AG04449 (cell line): ENCODE measurements at regions not wholly inside any gene's neighbourhood (a gene's known extent, or its start where the extent isn't known, plus 50 kb on each side); places are given as distances from the start of the nearest gene placed in this dataset.

ENCODE experiments used
- CTCF ChIA-PET: fragments of 350-600 bp; formaldehyde crosslinking; extraction: SDS; loops from one replicate; lab custom pipeline; 2021; ENCODE audit warnings: antibody characterized with exemption; lab: Yijun Ruan, JAX
- POLR2A ChIA-PET: fragments of 400-600, 350-600 bp; formaldehyde crosslinking; extraction: SDS; loops from one replicate; lab custom pipeline; 2020; ENCODE audit warnings: antibody characterized with exemption, inconsistent platforms; lab: Yijun Ruan, JAX
- DNase-seq: peaks from one replicate; pipeline ENCODE4 v3.0.0-alpha.2; 2010; ENCODE audit warnings: low read depth, low spot score
- H3K4me3 ChIP-seq: 2 replicates; pipeline ENCODE4 v1.5.1; 2011; ENCODE audit warnings: low read depth, mild to moderate bottlenecking, control low read depth, low read length
- TF ChIP-seq, protein P1 (sequence below): IDR thresholded peaks from one replicate; pipeline ENCODE4 v1.5.1; 2011; ENCODE audit warnings: mild to moderate bottlenecking, moderate library complexity, low read length, control low read depth, inconsistent platforms; ENCODE audit not compliant: insufficient read depth; ENCODE audit errors: missing control alignments

DNA sequence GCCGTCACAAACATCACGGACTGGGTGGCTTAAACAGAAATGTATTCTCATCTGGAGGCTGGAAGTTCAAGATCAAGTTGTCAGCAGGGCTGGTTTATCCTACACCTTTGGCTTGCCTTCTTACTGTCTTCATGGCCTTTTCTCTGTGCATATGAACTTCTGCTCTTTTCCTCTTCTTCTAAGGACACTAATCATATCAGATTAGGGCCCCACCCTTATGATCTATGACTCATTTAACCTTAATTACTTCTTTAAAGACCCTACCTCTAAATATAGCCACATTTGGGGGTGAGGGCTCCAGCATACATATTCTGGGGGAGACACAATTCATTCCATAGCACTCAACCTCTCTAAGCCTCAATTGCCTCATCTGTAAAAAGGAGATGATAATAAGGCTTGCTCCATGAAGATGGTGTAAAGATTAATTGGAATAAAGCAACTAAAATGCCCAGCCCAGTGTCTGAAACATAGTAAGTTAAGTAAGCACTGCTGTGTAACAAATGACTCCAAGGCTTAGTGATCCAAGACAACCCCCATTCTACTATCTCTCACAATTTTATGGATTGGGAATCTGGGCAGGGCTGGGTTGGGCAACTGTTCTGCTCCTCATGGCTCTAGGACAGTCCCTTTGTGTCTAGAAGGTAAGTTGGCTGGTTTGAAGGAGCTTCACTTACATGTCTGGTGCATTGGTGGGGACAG, 119.8 kb downstream of the BANF2 start:
- CTCF ChIA-PET, result interaction anchor here (0.6 to 0.9 kb wide), 2 partner anchors 10 to 127 kb away, joined by 3 to 4 read pairs; no protein-coding TSS in a partner anchor
- TF ChIP-seq, protein P1, sequence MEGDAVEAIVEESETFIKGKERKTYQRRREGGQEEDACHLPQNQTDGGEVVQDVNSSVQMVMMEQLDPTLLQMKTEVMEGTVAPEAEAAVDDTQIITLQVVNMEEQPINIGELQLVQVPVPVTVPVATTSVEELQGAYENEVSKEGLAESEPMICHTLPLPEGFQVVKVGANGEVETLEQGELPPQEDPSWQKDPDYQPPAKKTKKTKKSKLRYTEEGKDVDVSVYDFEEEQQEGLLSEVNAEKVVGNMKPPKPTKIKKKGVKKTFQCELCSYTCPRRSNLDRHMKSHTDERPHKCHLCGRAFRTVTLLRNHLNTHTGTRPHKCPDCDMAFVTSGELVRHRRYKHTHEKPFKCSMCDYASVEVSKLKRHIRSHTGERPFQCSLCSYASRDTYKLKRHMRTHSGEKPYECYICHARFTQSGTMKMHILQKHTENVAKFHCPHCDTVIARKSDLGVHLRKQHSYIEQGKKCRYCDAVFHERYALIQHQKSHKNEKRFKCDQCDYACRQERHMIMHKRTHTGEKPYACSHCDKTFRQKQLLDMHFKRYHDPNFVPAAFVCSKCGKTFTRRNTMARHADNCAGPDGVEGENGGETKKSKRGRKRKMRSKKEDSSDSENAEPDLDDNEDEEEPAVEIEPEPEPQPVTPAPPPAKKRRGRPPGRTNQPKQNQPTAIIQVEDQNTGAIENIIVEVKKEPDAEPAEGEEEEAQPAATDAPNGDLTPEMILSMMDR, result no peak
- POLR2A ChIA-PET, result no interaction called here
- DNase-seq, result no peak
- no peak overlapping the region for H3K4me3 ChIP-seq

DNA sequence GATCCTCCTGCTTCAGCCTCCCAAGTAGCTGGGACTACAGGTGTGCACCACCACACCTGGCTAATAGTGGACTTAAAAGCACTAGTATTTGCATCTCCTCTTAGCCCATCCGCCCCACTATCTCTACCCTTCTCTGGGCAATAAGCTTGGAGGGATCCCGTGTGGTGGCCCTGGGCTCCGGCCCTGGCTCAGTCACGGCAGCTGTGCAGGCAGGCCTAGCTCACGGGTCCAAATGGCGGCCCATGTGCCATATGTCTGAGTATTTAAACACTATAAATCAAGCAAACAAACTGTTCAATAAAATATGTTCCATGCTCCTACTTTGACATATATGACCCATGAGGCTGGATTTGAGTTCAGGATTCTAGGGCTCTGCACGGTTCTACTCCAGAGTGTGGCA, 118.4 kb downstream of the BANF2 start:
- POLR2A ChIA-PET, result interaction anchor here (0.7 kb wide), 1 partner anchor 9 kb away, joined by 3 read pairs; no protein-coding TSS in a partner anchor
- no peak overlapping the region for H3K4me3 ChIP-seq
- no peak for DNase-seq
- TF ChIP-seq, protein P1, result no peak
- CTCF ChIA-PET, result no interaction called here

DNA sequence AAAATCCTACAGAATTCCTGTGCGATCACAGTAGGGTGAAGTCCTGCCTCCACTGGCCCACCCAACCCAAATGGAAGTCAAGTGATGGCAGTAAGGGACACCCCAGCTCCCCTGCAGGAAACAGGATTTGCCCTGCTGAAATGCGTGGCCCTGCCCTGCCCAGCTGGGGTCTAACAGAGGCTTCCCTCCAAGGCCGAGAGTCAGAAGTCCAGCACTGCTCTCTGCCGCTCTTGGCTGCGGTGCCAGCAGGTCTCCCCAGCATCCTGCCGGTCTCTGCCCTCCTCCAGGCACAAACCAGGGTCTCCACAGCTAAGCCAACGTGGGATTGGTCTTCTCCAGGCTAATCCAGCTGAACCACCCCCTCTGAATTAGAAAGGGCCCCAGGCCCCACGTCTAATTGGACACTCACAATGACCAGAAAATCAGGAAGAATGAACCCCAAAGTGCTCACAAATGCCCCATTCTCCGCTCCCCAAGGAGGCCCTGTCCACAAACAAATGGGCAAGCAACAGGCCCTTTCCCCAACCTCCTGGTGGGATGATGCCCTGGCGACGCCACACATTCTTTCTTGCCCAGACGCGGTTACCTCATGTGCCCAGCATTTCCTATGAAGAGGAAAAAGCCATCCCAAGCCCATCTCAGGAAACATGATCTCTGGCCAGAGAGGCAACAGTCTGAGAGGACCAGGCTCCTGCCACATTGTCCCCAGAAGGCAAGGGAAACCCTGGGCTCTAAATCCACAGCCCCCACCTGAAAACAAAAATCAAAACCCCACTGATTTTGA, 117.2 kb downstream of the BANF2 start:
- TF ChIP-seq, protein P1, result no peak
- CTCF ChIA-PET, result interaction anchor here (1.5 kb wide), 1 partner anchor 10 kb away, joined by 5 read pairs; no protein-coding TSS in a partner anchor
- H3K4me3 ChIP-seq, result no peak overlapping the region
- POLR2A ChIA-PET, result no interaction called here
- no peak for DNase-seq

DNA sequence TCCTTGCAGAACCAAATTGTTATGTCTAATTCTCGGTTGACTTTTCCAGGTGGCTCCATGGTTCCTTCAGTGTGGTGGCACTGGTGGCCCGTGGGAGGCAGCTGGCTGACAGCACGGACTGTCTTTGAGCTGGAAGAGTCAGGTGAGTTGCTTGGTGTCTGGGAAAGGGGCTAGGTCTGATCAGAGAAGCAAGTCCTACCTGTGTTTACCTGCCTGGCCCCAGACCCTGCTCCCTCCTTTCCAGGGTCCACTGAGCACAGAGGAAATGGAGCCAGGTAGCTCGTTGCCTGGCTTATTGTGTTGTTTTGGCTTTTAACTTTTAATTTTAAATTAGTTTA, 111.8 kb downstream of the BANF2 start:
- TF ChIP-seq, protein P1, result no peak
- no peak overlapping the region for H3K4me3 ChIP-seq
- no peak for DNase-seq
- ChIA-PET CTCF (no interaction called here), POLR2A (no interaction called here)

DNA sequence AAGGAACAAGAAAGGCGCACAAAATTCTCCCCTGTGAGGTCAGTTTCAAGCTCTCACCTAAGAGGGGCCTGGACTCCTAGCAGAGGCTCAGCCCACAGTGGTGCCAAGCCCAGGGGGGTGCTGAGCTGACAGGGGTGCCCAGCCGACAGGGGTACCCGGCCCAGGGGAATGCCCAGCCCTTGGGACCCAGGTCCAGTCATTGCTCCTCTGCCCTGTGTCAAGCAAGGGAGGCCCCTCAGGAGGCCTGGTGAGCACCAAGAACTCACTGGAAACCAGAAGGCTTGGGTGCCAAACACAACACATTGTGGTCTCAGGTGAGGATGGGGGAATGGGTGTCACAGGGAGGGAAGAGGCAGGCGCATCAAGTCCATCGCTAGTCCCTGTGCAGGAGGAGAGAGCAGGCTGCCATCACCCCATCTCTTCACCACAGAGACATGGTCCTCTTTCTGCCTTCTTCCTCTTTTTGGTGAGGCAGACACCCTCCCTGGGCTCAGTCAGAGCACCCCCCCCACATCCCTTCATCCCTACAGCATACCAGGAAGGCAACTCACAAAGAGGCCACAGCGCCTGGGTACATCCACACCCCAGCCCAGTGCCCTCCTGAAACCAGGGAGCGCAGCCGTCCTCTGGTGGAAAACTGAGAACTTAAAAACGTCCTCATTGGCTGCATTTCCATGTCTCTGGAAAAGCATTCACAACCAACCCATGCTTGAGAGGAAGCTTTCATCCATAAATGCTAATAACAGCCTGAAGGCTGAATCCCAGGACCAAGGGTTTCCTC, 111.3 kb downstream of the BANF2 start:
- H3K4me3 ChIP-seq, result no peak overlapping the region
- TF ChIP-seq, protein P1, result no peak
- DNase-seq, result no peak
- ChIA-PET CTCF (interaction anchor here (2.0 kb wide), 1 partner anchor 11 kb away, joined by 7 read pairs; no protein-coding TSS in a partner anchor), POLR2A (interaction anchor here (1.4 kb wide), 1 partner anchor 33 kb away, joined by 4 read pairs; no protein-coding TSS in a partner anchor)
